ENCODE measurements at regions not wholly inside any gene's neighbourhood (a gene's known extent, or its start where the extent isn't known, plus 50 kb on each side); places are given as distances from the start of the nearest gene placed in this dataset.

- TF ChIP-seq, protein P1, sequence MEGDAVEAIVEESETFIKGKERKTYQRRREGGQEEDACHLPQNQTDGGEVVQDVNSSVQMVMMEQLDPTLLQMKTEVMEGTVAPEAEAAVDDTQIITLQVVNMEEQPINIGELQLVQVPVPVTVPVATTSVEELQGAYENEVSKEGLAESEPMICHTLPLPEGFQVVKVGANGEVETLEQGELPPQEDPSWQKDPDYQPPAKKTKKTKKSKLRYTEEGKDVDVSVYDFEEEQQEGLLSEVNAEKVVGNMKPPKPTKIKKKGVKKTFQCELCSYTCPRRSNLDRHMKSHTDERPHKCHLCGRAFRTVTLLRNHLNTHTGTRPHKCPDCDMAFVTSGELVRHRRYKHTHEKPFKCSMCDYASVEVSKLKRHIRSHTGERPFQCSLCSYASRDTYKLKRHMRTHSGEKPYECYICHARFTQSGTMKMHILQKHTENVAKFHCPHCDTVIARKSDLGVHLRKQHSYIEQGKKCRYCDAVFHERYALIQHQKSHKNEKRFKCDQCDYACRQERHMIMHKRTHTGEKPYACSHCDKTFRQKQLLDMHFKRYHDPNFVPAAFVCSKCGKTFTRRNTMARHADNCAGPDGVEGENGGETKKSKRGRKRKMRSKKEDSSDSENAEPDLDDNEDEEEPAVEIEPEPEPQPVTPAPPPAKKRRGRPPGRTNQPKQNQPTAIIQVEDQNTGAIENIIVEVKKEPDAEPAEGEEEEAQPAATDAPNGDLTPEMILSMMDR (tag by site-specific recombination; IDR thresholded peaks at IDR 0.05), result no peak
- no peak for TF ChIP-seq SALL2 (tag by site-specific recombination; IDR thresholded peaks at IDR 0.05; ENCODE audit: borderline replicate concordance)
- TF ChIP-seq ZBTB17 (tag by site-specific recombination; IDR thresholded peaks at IDR 0.05), result no peak
- no peak for TF ChIP-seq ATF2 (tag by site-specific recombination; IDR thresholded peaks at IDR 0.05; ENCODE audit: low read depth)
- TF ChIP-seq GLI4 (tag by site-specific recombination; IDR thresholded peaks at IDR 0.05), result no peak
- no peak for TF ChIP-seq TCF7L2 (IDR thresholded peaks at IDR 0.05; ENCODE audit: borderline replicate concordance, low read depth, low read length)
- TF ChIP-seq ZNF394 (tag by site-specific recombination; IDR thresholded peaks at IDR 0.05; ENCODE audit: borderline replicate concordance), result no peak
- TF ChIP-seq YY2 (tag by site-specific recombination; IDR thresholded peaks at IDR 0.05), result no peak
- TF ChIP-seq ZNF133 (tag by site-specific recombination; IDR thresholded peaks at IDR 0.05), result no peak
- no peak for TF ChIP-seq ZNF560 (tag by site-specific recombination; IDR thresholded peaks at IDR 0.05; ENCODE audit: borderline replicate concordance)
- no peak for TF ChIP-seq SCRT2 (tag by site-specific recombination; IDR thresholded peaks at IDR 0.05)
- TF ChIP-seq, protein P2, sequence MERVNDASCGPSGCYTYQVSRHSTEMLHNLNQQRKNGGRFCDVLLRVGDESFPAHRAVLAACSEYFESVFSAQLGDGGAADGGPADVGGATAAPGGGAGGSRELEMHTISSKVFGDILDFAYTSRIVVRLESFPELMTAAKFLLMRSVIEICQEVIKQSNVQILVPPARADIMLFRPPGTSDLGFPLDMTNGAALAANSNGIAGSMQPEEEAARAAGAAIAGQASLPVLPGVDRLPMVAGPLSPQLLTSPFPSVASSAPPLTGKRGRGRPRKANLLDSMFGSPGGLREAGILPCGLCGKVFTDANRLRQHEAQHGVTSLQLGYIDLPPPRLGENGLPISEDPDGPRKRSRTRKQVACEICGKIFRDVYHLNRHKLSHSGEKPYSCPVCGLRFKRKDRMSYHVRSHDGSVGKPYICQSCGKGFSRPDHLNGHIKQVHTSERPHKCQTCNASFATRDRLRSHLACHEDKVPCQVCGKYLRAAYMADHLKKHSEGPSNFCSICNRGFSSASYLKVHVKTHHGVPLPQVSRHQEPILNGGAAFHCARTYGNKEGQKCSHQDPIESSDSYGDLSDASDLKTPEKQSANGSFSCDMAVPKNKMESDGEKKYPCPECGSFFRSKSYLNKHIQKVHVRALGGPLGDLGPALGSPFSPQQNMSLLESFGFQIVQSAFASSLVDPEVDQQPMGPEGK (tag by site-specific recombination; IDR thresholded peaks at IDR 0.05), result no peak
- TF ChIP-seq, protein P3, sequence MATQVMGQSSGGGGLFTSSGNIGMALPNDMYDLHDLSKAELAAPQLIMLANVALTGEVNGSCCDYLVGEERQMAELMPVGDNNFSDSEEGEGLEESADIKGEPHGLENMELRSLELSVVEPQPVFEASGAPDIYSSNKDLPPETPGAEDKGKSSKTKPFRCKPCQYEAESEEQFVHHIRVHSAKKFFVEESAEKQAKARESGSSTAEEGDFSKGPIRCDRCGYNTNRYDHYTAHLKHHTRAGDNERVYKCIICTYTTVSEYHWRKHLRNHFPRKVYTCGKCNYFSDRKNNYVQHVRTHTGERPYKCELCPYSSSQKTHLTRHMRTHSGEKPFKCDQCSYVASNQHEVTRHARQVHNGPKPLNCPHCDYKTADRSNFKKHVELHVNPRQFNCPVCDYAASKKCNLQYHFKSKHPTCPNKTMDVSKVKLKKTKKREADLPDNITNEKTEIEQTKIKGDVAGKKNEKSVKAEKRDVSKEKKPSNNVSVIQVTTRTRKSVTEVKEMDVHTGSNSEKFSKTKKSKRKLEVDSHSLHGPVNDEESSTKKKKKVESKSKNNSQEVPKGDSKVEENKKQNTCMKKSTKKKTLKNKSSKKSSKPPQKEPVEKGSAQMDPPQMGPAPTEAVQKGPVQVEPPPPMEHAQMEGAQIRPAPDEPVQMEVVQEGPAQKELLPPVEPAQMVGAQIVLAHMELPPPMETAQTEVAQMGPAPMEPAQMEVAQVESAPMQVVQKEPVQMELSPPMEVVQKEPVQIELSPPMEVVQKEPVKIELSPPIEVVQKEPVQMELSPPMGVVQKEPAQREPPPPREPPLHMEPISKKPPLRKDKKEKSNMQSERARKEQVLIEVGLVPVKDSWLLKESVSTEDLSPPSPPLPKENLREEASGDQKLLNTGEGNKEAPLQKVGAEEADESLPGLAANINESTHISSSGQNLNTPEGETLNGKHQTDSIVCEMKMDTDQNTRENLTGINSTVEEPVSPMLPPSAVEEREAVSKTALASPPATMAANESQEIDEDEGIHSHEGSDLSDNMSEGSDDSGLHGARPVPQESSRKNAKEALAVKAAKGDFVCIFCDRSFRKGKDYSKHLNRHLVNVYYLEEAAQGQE (tag by site-specific recombination; IDR thresholded peaks at IDR 0.05), result no peak
- TF ChIP-seq ZNF585B (tag by site-specific recombination; IDR thresholded peaks at IDR 0.05), result peak; percentile 92
Observed at GRCh38 chr19:28329429-28329828, 883.5 kb downstream of the UQCRFS1 start.
